Esophagus mucosa (tissue), 1 donor: ENCODE measurements at regions not wholly inside any gene's neighbourhood (a gene's known extent, or its start where the extent isn't known, plus 50 kb on each side); places are given as distances from the start of the nearest gene placed in this dataset.

ENCODE experiments used
- ATAC-seq: fragments of 200-7000 bp; cut with Tn5 transposase; one replicate; pipeline ENCODE4 v1.9.1; 2020
- donor health status: DM: yes; HTN: yes; CAD: no.

DNA sequence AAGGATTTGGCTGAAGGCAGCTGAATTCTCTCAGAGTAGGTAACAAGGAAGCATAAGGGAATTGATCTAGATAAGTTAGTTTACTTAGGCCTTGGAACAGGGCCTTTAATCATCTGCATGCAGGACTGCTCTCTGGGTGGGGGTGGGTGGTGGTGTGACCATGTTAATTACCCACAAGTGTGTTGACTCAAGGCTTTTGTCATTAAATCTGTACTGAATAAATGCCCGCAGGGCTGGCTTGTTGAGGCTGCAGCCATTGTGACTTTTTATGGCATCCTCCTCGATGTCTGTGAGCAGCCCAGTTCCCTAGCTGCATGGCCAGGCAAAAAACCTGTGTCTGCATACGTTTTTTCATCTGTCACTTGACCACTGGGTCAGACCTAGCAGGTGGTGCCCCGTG is 63.5 kb upstream of the ASCC3 start:
- no peak for ATAC-seq

DNA sequence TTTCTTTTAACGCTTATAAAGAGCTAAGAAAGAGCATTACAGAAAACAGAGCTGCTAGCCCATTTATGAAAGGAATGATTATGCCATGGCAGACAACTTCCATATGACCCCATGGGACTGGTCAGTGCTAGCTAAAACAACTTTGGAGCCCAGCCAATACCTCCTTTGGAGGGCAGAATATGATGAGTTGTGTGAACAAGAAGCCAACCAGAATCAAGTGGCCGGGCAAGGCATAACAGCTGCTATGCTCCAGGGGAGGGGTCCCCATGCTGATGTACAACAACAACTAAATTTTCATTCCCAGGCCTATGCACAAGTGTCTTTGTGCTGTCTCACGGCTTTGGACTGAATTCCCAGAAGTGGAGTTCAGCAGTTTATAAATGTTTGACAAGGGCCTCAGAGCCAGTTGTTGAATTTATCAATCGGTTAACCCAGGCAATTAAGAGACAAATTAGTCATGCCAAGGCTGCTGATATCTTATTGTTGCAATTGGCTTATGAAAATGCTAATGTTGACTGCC is 65.0 kb upstream of the ASCC3 start:
- no peak for ATAC-seq

DNA sequence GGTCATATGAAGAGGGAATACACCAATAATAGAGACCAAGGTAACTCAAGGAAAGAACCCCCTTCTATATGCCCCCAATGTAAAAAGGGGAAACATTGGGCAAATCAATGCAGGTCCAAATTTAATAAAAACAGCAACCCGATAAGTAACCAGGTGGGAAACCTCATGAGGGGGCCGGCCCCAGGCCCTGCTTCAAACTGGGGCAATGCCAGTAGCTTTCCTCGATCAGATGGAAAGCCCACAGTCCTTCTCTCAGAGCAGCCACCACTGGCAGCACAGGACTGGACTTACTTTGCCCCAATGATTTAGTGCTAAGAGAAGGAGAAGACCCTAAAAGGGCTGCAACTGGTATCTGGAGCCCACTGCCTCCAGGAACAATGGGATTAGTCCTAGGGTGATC is 65.6 kb upstream of the ASCC3 start:
- no peak for ATAC-seq

DNA sequence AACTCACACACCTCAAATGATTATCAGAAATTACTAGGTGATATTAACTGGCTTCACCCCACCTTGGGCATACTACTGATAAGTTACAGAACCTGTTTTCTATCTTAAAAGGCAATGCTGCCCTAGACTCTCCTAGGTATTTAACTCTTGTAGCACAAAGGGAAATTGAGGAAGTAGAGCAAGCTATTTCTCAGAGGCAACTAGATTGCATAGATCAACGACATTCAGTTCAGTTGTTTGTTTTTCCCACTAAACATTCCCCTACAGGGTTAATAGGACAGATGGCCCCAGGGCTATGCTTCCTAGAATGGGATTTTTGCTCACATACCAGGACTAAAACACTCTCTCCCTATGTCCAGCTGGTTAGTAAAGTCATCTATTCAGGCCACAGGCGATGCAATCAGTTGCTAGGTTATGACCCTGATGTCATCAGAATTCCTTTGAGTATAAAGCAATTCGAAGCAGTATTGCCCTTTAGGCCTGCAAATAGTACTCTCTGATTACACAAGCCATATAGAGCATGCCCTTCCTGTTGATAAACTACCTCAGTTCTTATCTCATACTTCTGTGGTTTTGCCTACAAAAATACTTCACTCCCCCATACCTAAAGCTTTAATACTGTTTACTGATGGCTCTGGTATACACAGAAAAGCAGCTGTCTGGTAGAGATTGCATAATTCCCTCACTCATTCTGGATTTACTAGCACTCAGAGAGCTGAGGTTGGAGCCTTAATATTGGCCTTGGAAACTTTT is 67.4 kb upstream of the ASCC3 start:
- ATAC-seq = no peak

DNA sequence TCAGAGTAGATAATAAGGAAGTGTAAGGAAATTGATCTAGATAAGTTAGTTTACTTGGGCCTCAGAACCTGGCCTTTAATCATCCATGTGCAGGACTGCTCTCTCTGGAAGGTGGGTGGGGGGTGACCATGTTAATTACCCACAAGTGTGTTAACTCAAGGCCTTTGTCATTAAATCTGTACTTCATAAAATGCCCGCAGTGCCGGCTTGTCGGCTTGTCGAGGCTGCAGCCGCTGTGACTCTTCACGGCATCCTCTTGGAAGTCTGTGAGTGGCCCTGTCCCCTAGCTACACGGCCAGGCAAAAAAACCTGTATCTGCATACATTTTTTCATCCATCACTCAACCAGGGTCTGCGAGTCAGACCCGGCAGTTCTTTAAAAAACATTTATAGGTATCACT is 70.9 kb upstream of the ASCC3 start:
- no peak for ATAC-seq

DNA sequence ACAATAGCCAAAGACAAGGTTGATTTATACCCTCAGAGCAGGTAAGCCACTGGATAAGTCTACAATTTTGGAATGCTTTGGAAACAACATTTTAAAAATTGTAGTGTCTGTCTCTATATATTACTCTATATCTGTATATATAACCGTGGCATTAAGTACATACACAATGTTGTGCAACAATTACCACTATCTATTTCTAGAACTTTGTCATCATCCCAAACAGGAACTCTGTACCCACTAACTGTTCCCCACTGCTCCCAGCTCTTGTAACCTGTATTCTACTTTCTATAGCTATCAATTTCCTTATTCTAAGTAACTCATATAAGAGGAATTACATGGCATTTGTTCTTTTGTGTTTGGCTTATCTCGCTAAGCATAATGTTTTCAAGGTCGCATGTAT is 78.2 kb upstream of the ASCC3 start:
- no peak for ATAC-seq

DNA sequence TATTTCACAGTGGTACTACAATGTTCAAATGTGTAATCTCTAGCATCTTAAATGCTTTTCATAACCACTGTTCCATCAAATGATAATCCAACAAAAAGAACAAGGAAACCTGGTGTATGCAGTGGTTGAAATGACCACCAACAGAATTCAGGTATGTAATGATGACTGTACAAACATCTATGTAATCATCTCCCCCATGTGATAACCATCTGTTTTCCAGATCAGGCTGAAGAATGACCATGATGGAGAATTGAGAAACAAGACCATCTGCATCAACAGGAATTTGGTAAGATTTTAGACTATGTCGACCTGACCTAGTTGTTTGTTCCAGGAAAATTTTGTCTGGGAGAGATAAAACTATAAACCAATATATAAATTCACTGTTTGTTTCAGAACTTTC is 81.3 kb upstream of the ASCC3 start:
- no peak for ATAC-seq

DNA sequence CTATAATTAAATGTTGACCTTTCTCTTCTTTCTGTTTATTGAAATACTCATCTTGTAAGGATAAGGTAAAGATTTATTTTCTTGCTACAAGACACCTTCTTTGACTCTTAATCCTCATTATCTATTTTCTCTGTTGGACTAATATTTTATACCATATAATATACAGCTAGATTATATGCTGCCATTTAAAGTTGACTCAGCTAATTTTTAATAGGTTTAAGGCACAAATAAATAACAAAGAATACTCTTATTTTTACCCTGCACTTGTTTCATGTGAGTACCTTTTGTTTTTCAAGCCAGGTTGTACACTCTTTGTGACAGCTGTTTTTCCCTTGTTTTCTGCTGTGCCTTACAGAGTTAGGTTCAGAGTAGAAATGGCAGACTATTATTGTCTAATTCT is 83.9 kb upstream of the ASCC3 start:
- no peak for ATAC-seq

DNA sequence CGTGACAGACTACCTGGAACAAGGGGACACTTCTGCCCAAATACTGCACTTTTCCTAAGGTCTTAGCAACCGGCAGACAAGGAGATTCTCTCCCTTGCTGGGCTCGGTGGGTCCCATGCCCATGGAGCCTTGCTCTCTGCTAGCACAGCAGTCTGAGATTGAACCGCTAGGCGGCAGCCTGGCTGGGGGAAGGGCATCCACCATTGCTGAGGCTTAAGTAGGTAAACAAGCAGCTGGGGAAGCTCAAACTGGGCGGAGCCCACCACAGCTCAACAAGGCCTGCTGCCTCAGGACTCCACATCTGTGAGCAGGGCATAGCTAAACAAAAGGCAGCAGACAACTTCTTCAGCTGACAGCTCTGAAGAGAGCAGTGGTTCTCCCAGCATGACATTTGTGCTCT is 87.8 kb upstream of the ASCC3 start:
- ATAC-seq = no peak

DNA sequence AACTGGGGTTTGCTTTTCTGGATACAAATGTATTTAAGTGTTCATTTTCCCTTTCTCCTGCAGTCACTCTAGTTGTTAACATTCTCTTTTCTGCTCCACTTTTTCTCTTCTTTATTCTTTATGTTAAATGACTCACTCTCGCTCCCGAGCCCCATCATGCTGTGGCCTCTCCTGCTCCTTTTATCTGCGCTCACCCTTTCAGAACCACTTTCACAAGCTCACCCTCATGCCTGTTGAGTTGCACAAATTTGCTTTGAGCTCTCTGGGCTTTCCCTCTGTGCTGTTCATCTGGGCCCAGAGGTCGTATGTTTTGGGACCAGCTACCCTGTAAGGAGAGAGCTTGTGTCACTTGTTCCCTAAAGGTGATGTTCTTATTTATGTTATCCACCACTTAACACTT is 98.1 kb upstream of the ASCC3 start:
- ATAC-seq = no peak

DNA sequence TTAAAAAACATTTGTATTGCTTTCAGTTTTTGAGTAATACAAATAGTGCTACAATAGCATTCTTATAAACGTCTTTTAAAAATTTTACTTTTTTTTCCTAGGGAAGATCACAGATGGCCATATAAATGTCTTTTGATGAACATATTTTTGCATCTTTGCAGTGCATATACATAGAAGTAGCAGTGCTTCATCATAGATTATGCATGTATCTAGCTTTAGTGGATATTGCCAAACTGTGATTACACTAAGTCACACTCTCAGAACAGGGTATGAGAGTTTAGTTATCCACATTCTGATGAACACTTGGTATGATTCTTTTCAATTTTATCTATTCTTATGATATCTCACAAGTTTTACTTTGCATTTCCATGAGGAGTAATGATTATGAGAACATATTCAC is 99.8 kb upstream of the ASCC3 start:
- no peak for ATAC-seq

DNA sequence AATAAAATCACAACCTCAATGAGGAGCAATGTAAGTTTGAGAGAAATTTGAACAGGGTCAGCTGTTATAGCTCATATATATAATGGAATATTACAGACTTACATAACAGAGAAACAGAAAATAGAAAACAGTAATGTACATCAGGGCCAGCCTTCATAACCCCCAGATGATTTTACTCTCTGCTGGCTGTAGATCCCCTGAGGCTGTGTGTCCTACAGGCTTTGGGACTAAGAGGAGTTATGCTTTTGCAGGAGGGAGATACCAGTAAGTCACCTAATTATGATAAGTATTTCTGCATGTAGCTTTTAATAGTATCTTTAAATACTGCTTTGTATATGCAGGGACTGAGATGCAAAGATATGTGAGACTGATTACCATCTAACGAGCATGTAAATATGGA is 105.8 kb upstream of the ASCC3 start:
- ATAC-seq = no peak

DNA sequence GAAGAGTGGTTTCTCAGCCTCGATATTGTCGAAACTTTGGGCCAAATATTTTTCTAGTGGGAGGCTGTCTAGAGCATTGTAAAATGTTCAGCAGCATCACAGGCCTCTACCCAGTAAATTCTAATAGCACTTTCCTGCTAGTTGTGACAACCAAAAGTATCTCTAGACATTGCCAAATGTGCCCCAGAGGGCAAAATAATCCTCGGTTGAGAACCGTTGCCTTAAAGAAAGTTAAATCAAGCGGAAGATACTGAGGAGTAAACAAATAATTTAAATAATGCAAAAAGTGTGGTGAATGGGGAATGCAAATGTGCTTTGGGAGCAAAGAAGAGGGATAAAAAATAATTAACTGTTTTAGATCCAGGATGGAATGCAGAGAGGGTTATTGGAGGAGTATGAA is 106.4 kb upstream of the ASCC3 start:
- no peak for ATAC-seq

DNA sequence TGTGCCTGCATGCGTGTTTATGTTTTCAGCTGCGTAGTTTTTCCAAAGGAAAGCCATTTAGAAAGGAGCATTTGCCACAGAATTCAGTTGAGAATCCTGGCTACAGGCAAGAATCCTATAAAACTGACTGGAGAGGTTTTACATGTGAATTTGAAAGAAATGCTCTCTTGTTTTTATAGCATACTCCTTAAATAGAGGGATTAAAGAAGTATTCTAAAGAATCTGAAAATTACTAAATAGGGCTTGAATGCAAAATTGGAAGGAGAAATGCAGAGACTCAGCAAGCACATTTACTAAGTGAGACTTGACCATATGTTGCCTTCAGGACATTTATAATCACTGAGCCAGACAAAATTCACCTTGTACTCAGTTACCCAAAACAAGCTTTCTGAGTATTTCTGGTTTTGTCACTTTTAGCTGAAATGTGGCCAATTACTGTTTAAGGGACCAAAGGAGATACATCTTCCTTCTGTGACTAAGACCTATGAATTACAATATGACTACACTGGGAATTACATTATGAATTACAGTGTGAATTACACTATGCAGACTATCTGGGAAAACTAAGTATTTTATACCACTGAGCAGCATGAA is 107.4 kb upstream of the ASCC3 start:
- peak; percentile 73 for ATAC-seq

DNA sequence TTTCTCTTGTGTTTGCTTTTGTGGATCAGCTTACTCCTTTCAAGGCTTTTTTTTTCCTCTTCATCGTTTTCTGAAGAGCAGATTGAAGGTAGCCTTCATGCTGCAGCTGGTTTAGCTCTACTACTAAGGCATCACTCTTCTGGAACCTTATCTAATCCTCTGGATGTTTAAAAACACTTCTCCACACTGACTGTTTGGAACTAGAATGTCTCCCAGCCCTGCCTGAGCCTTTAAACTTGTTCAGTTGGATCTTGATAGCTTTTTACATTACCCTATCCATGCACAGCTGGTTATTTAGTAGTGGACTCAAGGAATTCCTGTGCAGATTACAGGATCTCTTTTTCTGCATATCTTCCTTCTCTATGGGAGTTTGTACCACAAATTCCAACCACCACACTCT is 108.9 kb upstream of the ASCC3 start:
- ATAC-seq = no peak

DNA sequence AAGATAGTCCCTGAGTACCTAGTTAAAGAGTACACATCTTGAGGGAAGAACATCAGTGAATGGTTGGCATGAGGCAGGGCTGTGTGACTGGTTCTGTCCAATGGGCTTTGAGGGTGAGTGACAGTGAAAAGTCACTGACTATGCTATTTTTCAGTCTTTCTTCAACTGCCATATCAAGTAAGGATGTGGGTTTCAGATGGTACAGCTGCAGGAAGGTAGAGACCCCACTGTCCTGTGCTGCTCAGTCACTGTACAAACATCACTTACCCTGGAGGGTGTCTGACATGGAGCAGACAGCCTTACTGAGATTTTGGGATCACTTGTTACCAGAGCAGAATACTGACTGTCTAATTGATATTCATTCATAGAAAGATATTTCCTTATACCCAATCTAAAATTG is 115.3 kb upstream of the ASCC3 start:
- ATAC-seq = no peak

DNA sequence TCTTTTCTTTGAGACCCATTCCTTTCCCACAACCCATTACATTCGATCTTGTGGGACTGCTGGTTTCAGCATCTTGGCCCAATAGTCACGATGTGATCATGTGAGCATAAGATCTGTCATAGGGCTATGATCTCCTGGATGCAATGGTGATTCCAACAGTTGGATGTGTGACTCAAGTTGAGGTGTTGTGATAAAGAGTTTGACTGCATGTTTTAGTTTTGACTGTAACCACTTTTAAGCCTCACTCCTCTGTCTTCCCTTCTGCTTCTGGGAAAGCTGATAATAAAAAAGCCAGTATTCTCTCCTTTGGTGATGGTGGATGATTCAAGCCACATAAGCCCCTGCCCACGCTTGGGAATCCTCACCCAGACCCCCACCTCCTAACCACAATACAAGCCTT is 117.0 kb upstream of the ASCC3 start:
- no peak for ATAC-seq

DNA sequence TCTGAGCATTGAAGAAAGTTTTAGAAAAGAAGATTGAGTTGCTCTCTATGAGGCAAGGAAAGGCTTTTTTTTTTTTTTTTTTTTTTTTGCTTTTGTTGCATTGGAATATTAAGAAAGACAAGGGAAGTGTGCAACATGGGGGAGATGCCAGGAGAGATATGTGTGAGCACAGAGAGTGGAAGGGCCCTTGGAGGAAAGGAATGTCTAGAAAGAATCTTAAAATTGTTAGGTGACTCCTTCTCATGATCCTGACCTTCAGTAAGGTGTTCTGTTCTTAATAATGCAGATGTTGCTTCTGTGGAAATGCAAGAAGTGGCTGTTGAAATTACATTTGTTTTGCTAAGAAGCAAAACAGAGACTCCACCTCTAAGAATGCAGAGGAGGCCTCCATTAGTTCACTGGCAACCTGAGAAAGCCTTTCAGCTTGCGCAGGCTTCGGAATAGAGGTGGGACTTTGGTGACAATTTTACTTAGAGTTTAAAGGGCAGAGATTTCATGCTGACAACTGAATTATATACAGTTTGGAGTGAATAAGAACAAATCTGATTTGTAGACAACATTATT is 118.0 kb upstream of the ASCC3 start:
- ATAC-seq = no peak

DNA sequence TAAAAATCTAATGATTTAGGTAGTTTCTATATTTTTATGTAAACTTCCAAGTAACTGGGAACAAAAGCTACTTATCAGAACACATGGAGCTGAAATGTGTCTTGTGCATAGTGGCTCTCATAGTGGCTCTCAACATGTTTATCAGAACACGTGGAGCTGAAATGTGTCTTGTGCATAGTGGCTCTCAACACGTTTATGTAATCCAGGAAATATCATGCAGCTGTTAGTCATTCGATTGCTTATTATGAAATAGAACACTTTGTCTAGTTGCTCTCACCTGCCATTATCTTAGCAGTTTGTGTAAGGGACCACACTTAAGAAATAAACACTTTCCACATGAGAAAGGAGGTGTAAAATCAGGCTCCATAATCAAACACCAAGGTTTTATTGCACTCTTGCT is 119.2 kb upstream of the ASCC3 start:
- peak; percentile 73 for ATAC-seq

DNA sequence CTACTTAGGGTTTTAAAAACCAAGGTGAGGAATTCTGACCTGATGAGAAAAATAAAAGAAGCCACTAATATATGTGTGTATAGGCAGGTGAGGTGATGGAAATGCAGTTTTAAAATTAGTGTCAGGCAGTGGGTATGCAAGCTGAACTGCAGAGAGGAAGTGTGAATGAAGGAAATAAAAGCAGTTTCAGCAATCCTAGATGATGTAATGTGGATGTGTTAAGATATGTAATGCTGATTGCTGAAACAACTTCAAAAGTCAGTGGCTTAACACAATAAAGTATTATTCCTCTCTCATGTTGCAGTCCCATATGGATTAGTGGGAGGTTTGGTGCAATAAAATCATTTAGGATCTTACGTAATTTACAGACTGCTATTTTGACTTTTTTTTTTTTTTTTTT is 119.9 kb upstream of the ASCC3 start:
- no peak for ATAC-seq

DNA sequence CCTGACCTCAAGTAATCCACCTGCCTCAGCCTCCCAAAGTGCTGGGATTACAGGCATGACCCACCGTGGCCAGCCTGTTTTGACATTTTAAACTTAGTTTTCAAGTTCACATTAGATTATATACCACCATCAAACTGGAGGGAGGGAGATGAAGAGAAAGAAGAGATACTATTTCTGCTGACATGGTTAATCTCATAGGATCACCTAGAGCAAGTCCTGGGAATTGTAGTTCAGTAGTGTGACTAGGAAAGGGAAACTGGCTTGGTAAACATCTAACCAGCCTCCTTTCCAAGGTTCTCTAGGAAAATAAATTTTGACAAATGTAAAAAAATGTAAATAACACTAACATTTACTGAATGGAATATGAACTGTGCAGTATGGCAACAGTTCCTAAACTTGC is 120.5 kb upstream of the ASCC3 start:
- no peak for ATAC-seq

DNA sequence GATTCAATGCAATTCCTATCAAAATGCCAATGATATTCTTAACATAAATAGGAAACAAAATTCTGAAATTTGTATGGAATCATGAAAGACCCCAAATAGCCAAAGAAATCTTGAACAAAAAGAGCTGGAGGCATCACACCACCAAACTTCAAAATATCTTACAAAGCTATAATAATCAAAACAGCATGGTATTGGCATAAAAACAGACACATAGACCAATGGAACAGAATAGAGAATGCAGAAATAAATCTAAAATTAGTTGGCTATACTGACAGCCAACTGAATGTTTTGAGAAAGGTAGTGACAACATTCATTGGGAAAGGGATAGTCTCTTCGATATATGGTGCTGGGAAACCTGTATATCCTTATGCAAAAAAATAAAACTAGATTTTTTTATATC is 121.9 kb upstream of the ASCC3 start:
- ATAC-seq = no peak

DNA sequence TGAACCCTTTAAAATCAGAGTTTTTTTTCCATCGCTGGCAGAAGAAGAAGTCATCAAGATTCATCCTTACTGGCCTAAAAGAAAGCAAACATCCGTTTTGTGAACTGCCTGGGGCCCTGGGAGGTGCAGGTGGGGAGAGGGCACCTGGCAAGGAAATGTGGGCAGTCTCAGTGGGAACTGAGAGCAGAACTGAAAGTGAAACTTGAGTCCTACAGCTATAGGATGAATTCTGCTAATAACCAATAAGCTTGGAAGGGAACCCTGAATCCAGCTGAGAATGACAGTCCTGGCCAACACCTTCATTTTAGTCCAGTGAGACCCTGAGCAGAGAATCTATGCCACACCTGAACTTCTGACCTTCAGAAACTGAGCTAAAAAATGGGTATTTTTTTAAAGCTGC is 130.1 kb upstream of the ASCC3 start:
- no peak for ATAC-seq

DNA sequence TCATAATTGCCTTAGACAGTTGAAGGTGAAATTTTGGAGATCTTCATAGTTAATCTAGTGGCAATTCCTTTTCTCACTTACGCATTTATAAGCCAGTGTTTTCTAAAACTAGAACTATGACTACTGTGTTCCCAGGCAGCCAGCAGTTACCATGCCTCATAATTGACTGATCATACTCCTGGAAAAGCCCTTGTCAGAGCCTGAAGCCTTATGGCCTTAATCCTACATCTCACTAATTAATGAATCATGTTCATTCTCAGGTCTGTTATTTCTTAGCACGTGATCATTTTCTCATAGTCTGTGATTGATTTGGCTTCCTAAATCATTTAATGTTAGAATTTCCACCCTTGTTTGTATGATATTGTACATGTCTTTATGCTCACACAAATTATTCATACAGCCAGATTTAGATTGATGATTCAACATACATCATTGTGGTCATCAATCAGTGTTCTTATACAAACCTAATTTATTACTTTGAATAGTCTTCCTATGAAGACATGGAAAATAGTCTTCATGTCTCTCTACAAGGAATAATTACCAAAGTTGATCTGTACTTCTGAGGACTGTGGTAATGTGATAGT is 132.6 kb upstream of the ASCC3 start:
- ATAC-seq = peak; percentile 63
